ENCODE measurements at regions not wholly inside any gene's neighbourhood (a gene's known extent, or its start where the extent isn't known, plus 50 kb on each side); places are given as distances from the start of the nearest gene placed in this dataset.
A peak's percentile ranks its signal among the peaks of the same experiment; 100 is the strongest.

DNA sequence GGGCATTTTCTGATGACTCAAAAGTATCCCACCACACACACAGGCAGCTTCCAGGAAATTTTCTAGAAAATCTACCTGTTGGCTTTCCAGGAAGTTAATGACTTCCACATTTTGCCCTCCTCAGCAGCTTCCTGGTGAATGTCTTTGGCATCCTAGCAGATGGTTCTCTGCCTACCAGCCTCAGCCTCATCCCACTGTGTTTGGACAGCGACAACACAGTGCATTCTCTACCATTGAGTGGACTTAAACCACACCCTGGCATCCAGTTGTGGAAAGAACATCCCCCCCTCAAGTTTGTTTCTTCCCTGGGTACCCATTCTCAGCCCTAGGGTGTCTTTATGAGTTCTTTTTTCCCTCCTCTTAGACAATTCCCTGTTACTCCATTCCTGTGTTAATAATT, 50.8 kb upstream of the GADL1 start:
- no peak for DNase-seq

DNA sequence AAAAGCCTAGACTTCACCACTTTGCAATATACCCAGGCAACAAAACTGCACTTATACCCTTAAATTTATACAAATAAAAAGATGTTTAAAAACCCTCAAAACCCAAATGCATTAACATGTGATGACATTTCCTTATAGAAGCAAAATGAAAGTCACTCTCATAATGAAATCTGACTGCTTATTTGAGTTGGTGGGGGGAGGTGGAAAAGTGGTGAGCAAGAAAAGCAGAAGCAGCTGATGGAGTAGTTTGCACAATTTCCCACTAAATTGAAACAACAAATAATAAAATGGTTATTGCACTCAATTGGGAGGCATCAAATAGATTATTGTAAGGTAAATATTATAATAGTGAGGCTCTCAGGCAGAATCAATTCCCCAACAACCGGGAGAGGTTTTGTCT, 54.0 kb upstream of the GADL1 start:
- no peak for DNase-seq

DNA sequence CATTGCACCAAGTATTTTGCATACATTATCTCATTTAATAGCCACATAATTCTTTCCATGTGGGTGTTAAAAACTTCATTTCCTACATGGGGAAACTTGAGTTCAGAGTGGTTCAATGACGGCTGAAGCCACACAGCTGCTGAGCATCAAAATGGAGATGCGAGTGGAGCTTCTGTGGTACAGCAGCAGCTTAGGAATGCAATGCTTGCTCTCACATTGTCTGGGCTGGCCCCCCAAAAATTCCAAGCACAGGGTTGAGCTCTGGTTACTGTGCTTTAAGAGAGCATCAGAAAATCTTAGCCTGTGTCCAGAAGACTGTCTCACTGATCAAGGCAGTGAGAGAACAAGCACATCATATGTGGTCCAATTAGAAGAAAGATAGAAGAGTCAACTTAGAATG, 57.4 kb upstream of the GADL1 start:
- DNase-seq = no peak

DNA sequence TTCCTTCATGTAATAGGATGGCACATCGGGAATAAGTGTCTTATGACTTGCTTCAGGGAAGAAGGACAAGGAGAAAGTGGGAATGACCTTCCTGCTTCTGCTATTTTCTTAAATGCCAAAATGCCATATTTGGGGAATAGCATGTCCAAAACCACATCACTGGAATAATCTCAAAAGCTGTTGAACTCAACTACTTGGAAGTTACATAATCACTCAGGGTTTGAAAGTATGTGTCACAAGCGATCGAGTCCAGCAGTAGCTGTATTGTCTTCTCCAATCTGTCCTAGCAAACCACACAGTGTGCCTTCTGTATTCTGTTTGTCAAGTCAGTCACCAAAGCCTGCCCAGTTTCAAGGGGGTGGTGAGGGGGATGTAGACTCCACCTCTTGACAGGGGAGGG, 58.3 kb upstream of the GADL1 start:
- no peak for DNase-seq

DNA sequence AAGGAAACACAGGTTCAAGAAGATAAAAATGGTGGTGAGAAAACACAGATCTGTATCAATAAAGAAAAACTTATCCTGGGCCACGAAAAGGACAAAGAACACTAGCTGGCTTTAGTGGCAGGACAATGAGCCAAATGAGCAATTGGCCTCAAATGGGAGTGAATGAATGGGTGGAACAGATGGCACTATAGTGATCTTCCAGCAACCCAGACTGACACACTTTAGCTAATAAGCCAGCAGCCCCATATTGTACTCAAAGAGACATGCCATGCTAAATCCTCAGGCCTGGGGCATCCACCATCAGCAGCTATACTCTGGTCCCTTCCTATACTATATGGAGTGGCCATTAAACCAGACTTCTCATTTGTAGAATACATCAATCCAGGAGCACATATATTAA, 60.0 kb upstream of the GADL1 start:
- DNase-seq = no peak

DNA sequence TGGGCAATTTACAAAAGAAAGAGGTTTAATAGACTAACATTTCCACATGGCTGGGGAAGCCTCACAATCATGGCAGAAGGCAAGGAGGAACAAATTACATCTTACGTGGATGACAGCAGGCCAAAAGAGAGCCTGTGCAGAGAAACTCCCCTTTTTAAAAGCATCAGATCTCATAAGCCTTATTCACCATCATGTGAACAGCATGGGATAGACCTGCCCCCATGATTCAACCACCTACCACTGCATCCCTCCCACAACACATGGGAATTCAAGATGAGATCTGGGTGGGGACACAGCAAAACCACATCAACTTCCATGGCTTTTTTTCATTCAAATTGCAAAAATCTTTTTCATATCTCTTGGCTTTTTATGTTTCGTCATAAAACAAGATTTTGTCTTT, 67.6 kb upstream of the GADL1 start:
- DNase-seq = no peak

DNA sequence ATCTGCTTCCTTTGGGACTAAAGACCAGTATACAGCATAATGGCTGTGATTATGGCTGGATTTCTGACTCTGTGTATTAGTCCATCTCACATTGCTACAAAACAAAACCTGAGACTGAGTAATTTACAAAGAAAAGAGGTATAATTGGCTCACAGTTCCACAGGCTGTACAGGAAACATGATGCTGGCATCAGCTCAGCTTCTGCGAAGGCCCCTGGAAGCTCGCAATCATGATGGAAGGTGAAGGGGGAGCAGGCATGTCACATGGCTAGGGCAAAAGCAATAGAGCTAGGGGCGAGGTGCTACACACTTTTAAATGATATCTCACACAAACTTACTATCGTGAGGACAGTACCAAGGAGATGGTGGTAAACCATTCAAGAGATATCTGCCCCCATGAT, 68.0 kb upstream of the GADL1 start:
- DNase-seq = no peak

DNA sequence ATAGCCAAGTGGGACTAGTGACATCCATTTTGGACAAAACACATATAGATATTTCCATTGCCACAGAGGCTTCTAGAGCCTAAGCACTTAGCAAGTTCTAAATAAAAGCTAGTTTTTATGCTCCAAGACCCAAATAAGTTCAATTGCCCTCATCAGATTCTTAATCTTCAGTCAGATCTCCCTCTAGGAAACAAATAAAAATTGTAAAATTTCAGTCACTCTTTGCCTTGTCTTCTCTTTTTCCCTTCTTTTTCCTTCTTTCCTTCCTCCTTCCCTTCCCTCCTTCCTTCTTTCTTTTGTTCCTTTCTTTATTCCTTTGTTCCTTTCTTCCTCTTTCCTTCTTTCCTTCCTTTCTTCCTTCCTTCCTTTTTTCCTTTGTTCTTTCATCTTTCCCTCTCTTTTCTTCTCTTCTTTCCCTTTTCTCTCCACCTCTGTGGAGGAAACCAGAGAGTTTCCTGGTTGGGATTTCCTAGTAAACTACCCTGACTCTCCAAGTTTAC, 68.8 kb upstream of the GADL1 start:
- no peak for DNase-seq

DNA sequence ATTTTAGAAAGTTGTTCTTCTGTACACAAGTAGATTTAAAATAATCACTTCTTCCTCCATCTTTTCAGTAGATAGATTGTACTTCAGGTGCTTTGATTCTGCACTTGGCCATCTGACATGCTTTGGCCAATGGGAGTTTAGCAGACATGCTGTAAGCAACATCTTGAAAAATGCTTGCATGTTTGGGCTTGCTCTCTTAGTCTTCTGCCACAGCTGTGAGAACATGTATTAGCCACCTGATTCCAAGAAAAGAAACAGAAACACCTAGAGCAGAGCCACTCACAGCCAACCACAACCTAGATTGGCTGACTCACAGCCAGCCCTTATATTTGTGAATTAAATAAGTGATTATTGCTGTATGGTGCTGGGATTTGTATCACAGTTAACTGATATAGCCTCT, 70.2 kb upstream of the GADL1 start:
- no peak for DNase-seq

DNA sequence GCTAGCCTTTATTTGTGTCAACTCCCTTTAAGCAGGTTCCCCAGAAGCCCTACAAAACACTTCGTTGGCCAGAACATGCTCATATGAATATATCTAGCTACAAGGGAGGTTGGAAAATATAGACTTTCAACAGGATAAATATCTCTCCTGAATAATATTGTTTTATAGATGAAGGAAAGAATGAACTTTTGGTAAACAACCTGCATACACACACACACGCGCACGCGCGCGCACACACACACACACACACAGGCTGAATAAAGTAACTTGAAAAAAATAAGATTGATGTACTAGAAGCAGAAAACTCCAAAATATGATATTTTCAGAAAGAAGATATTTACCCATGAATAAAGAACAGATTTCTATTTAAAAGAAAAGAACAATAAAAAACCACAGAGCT, 72.4 kb upstream of the GADL1 start:
- DNase-seq = no peak

DNA sequence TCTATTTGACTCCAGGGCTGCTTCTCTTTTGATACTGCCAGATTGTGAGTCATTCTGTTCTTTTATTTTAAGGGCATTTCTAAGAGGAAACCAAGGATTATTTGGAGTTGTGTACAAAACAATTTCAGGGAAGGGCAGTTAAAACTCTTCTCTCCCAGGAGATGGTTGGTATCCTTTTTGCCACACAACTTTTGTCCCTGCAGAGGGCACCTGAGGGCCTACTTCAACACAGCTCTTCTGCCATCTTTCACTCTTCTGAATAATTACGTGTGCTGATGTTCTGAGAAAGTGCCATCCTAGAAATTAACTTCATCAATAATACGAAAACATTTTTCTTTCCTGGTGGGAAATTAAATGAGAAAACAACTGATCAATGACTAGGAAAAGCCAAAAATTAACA, 75.7 kb upstream of the GADL1 start:
- peak; percentile 19 for DNase-seq

DNA sequence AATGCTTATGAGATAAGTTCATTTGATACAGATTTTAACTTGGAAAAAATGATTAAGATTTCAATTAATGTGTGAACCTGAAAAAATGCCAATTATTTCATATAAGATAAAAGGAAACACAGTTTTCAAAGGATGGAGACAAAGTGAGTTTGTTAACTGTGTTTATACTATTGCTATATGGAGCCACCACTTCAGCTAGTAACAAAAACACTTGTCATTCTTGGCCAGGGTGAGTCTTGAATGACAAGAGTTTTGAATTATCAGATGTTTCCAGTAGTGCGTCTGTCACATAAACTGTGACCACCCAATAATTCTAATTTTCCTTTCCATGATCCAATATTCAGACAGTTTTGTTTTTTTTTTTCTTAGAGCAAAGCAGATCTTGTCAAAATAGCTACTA, 78.0 kb upstream of the GADL1 start:
- no peak for DNase-seq

DNA sequence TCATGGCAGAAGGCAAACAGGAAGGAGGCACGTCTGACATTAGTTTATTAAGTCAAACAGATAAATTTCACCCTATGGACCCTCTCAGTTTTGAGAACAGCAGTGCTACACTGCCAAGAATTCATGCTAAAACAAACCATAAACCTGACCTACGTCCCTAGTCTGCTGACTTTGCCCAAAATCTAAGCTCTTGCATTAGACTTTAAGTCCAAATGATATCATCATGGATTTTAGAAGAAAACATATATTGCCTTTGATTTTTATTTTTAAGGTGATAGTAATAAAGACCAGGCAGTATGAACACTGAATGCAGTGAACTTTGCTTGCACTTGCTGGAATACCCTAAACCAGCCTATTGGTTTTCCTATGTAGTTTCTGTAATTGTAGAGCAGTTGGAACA, 79.6 kb upstream of the GADL1 start:
- no peak for DNase-seq

DNA sequence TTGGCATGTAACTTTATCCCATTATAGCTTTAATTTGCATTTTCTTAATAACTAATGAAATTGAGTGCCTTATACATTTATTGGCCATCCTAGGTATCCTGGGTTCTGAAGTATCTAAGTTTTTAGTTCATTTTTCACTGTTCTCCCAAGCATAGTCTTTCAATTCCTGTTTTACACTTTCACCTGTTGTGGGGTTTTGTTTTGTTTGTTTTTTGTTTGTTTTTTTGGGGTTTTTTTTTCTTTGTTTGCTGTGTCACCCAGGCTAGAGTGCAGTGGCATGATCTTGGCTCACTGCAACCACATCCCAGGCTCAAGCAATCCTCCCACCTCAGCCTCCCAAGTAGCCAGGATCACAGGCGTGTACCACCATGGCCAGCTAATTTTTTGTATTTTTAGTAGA, 83.1 kb upstream of the GADL1 start:
- no peak for DNase-seq

DNA sequence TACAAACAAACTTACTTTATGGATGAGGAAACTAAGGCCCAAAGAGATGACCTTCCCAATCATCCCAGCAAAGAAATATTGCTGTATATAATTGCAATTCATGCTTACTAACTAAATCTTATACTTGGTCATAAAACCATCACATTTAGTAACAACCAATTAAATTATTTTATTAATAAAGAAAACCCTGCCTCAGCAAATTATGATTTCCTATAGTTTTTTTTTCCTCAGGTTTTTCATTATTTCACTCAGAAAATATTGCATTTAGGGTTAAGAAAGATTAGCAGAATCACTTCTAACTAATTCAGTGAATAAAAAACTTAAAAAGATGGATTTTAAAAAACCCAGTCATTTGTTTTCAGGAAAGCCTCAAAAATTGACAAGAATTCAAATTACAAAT, 86.5 kb upstream of the GADL1 start:
- no peak for DNase-seq

DNA sequence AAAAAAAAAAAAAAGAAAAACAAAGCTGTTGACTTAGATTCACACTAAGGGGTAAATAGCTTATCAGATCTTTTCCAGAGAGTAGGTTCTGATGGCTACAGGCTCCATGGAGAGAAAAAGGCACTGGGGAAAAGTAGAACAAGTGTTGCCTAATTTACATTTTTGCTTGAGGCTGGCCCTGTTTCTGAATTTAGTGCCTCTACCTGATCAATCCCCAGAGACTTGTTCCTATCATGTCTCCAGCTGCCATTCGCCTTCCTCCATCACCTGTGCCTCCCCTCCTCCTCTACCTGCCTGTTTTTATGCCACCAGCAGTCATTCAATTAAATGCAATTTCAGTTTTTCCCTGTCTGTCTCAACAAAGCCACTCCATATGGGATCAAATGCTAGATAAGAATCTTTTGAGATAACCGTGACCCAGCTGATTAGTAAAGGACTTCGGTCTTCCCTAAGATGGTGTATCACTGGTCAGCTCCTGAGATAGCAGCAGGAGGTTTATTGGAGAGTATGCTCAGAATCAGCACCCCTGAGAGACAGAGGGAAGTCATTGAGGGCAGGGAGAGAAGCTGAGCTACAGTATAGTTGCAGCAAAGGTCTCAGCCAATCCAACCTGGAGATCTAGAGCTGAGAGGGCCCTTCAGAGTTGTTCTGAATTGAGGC, 88.1 kb upstream of the GADL1 start:
- no peak for DNase-seq

DNA sequence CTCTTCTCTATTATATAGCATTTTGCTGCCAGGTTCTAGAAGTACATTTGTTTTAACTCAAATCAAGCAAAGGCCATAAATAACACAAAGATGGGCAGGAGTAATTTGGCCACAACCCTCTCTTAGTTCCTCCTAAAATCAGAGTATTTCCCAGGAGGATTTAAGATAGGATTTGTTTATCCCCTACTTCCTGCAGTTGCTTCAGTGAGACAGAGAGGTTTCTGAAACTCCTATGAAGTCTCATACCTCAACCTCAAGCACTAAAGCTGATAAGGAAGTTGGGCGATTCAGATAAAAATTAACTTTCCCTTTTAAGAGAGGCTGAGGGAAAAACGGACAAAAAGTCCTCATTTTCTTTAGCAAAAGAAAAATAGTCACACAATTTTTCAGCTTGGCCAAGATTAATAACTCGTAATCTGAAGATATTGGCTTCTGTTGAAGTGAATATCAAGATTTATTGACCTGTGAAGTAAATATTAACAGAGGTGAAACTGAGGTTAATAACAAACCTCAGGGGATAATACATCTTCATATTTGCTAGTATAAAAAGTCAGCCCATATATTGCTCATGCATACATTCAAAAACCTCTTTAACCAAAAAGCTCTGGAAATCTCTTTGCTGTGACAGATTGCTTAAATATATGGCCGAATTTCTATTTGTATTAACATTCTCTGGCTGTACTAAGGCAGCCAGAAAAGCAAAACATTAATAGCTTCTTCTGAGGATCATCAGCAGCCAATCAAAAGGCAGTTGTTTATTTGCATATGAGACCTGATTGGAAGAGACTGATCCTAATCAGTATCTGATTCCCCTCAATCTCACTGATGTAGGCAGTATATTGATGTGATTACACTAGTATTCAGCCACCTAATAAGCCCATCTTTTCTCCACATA, 90.6 kb upstream of the GADL1 start:
- no peak for DNase-seq

DNA sequence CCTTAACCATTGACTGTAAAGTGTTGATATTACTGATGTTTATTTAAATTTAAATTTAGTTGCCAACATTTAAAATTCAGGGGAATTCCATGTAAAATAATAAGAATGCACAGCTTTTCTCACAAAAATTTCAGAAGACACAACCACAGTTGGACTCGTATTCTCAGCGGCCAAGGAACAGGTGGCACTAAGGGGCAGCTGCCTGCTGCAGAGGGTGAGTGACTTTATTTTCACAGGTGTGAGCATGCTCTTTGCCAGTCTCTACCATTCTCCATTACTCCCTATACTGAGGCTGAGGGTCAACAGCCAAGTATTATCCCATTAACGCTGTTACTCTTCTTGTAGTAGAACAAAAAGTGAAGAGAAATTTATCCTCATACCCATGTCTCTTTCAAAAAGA, 92.1 kb upstream of the GADL1 start:
- DNase-seq = no peak

DNA sequence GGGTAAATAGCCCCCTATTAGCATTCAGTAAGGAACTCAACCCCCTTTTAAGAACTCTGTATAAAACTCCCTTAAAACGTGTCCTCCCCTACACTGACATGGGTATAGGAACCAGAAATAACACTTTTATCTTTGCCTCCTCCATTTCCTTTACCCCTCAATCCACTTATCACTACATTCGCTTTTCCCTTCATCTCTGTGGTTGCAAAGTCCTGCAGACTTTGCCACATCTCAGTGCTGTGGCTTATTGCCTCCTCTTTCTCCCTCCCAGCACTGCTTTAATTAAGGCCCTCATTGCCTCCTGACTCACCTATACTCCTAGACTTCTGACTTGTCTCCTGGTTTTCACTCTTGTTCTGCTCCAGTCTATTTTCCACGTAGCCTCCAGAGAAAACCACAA, 94.3 kb upstream of the GADL1 start:
- no peak for DNase-seq

DNA sequence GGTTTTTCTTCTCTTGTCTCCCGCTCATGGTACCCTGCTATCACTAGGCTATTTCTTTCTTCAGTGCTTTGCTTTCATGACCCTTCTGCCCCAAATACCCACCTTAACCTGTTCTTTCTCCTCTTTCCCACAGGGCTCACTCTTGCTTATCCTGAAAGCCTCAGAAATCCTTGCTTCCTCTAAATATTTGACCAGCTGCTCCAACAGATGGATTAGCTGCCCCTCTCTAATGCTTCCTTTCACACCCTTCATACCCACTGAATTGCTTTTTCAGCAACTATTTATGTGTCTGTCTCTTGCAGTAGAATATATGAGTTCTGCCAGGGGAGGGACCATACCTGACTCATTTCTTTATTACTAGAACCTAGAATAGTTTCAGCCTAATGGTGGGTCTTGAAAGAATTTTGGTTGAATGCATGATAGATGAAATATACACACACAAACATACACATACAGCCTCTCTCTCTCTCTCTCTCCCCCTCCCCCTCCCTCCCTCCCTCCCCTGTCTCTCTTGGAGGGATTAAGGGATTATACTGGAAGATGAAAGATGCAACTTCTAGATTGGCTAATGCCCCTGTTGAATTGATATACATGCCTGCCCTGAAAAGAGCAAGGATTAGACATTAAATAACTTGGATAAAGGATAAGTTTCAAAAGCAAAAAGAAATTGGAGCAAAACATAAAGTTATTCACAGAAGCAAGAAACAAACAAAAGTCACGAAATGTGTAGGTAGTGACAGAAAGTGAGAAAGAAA, 95.0 kb upstream of the GADL1 start:
- no peak for DNase-seq

DNA sequence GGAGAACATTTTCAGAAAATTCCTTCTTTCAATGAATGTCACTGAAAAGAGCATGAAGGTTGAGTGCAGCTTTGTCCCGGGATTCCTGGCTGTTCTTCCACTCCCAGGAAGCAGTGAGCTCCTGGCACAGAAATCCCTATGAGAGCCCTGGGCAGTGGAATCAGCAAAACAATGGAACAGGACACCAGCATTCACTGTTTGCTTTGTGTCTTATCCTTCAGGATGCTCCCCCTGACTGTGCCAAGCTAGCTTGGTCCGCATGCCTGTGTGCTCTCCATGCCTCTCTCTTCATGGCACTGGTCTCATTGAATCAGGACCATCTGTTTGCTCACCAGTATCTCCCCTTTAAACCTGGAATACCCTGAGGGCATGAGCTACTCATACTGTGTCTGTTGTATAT, 102.0 kb upstream of the GADL1 start:
- DNase-seq = no peak

DNA sequence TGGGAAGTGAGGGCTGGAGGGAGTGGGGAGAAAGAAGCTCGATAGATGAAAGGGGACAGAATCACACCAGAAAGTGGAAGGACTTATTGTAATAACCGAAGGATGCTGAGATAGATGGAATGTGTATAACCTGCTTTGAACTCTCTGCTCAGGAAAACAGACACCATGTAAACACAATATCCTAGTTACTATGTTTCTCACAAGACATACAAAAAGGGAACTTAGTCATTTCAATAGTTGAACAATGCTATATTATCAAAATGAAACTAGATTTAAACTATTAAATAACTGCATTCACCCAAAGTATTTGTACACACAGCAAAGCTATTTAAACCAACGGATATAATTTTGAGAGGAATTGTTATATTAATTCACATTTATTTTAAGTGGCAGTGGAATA, 108.3 kb upstream of the GADL1 start:
- DNase-seq = no peak

DNA sequence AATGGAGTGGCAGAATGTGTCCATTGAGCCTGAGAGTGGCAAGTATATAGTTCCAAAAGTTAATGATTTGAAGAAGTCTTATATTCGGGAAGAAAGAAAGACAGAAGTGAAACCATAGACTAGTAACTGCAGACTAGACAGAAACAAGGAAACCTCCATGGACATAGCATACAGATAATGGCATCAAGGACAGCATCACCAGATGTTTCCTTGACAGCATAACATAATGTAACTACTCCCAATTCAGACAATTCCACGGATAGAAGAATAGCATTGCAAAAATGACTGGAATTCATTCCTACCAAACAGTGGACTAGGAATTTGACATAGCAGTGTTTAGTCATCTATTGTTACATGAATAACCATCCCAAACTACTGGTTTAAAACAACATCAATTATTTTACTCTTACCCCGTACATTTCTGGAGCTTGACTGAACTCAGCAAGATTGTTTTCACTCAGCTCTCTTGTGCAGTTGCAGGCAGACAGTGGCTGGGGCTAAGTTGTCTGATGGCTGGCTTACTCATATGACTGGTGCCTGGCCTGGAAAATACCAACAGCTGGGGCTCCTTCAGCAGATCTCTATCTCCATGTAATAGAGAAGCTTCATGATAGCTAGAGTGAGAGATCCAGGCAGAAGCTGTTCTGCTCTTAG, 109.7 kb upstream of the GADL1 start:
- no peak for DNase-seq

Measured in 8988T (cell line).